ENCODE measurements at regions not wholly inside any gene's neighbourhood (a gene's known extent, or its start where the extent isn't known, plus 50 kb on each side); places are given as distances from the start of the nearest gene placed in this dataset.
A peak's percentile ranks its signal among the peaks of the same experiment; 100 is the strongest.
"Not testable (repeated sequence)": the region's sequence is repeated elsewhere in the genome, so short reads cannot be mapped to it uniquely, and the experiment has no call there.

- no peak overlapping the region for H3K4me3 ChIP-seq
- DNase-seq = no peak
- TF ChIP-seq, protein P1, sequence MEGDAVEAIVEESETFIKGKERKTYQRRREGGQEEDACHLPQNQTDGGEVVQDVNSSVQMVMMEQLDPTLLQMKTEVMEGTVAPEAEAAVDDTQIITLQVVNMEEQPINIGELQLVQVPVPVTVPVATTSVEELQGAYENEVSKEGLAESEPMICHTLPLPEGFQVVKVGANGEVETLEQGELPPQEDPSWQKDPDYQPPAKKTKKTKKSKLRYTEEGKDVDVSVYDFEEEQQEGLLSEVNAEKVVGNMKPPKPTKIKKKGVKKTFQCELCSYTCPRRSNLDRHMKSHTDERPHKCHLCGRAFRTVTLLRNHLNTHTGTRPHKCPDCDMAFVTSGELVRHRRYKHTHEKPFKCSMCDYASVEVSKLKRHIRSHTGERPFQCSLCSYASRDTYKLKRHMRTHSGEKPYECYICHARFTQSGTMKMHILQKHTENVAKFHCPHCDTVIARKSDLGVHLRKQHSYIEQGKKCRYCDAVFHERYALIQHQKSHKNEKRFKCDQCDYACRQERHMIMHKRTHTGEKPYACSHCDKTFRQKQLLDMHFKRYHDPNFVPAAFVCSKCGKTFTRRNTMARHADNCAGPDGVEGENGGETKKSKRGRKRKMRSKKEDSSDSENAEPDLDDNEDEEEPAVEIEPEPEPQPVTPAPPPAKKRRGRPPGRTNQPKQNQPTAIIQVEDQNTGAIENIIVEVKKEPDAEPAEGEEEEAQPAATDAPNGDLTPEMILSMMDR (IDR thresholded peaks at IDR 0.05) = no peak
- no peaks in the 10 kb centered on the region for H3K9me3 ChIP-seq
- ATAC-seq = no peak
- no peaks in the 10 kb centered on the region for H3K36me3 ChIP-seq
- H3K27me3 ChIP-seq = no peaks in the 10 kb centered on the region
- intact Hi-C loops (cut with DNase I) = no loop called here
- no peaks in the 10 kb centered on the region for H3K4me1 ChIP-seq
- no peak overlapping the region for H3K27ac ChIP-seq
These were observed 859.9 kb upstream of the ATXN7L3B start for GRCh38 chr12:73677520-73678291.

DNA sequence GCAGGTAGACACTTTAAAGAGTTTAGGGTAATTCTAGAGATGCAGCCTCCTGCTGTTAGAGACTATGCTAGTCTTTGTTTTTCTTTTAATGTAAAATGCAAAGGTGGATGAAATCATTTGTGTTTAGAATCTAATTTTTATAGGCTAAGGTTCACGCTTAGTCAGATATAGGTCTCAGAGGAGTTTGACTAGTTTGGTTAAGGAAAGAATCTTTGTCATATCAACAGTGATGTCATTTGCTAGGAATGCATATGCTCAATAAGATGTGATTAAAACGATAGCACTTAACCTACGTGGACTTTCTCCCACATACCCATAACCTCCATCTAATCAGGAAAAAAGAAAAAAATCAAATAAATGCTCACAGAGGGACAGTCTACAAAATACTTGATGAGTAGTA is 859.3 kb upstream of the ATXN7L3B start:
- Histone ChIP-seq H3K27me3 (no peaks in the 10 kb centered on the region), H3K27ac (no peak overlapping the region), H3K36me3 (no peaks in the 10 kb centered on the region), H3K4me3 (no peak overlapping the region), H3K4me1 (no peaks in the 10 kb centered on the region), H3K9me3 (no peaks in the 10 kb centered on the region)
- no peak for ATAC-seq
- intact Hi-C loops (cut with DNase I) = no loop called here
- TF ChIP-seq, protein P1 (IDR thresholded peaks at IDR 0.05) = no peak
- no peak for DNase-seq

DNA sequence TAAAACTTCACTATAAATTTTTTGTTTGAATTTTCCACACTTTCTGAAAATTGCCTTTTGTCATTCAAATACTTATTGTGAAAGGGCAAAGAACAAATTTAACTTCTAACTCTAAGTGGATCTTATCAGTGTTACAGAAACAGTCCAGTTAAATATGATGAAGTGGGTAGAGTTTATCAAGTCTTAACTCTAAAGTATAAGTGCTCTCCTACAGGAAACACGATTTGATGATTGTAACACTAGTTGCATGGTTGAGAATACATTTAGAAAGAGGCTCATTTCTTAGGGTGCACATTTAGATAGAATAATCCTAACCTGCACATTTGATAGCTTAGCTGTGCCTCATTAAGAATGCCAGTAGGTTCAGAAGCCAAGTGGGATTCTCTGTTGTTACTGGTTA is 838.3 kb upstream of the ATXN7L3B start:
- H3K27me3 ChIP-seq = no peaks in the 10 kb centered on the region
- intact Hi-C loops (cut with DNase I) = no loop called here
- no peak overlapping the region for H3K4me3 ChIP-seq
- H3K27ac ChIP-seq = no peak overlapping the region
- H3K36me3 ChIP-seq = no peaks in the 10 kb centered on the region
- peak in 1 of 4 donors; percentile 0 for DNase-seq
- ATAC-seq = peak; percentile 77
- H3K9me3 ChIP-seq = peaks cover 0 to 12% of the 10 kb centered on the region in 2 donors
- TF ChIP-seq, protein P1 (IDR thresholded peaks at IDR 0.05) = no peak
- no peaks in the 10 kb centered on the region for H3K4me1 ChIP-seq

DNA sequence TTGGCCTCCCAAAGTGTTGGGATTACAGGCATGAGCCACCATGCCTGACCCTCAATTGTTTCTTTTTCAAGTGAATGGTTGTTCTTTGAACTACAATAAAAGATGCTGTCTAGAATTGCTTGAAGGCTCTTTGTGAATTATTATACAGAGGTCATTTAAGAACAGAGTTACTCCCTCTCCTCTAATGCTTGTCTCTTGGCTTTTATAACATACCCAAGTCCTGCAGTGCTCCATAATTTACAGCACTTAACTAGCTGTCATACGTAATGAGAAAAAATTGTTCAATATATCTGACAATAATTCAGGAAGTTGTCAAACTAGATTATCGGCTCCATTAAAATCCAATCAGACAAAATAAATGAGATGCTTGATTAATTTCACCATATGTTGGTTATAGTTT is 823.0 kb upstream of the ATXN7L3B start:
- no peaks in the 10 kb centered on the region for H3K9me3 ChIP-seq
- TF ChIP-seq, protein P1 (IDR thresholded peaks at IDR 0.05) = no peak
- H3K36me3 ChIP-seq = no peaks in the 10 kb centered on the region
- no peaks in the 10 kb centered on the region for H3K4me1 ChIP-seq
- H3K27me3 ChIP-seq = no peaks in the 10 kb centered on the region
- H3K27ac ChIP-seq = no peak overlapping the region
- intact Hi-C loops (cut with DNase I) = no loop called here
- no peak for DNase-seq
- H3K4me3 ChIP-seq = no peak overlapping the region
- no peak for ATAC-seq

- H3K4me3 ChIP-seq; H3K36me3 ChIP-seq; intact Hi-C loops (cut with DNase I); DNase-seq; H3K9me3 ChIP-seq; H3K27ac ChIP-seq; H3K27me3 ChIP-seq; ATAC-seq; H3K4me1 ChIP-seq: not testable (repeated sequence)
These were observed 821.5 kb upstream of the ATXN7L3B start for GRCh38 chr12:73716143-73716542.

DNA sequence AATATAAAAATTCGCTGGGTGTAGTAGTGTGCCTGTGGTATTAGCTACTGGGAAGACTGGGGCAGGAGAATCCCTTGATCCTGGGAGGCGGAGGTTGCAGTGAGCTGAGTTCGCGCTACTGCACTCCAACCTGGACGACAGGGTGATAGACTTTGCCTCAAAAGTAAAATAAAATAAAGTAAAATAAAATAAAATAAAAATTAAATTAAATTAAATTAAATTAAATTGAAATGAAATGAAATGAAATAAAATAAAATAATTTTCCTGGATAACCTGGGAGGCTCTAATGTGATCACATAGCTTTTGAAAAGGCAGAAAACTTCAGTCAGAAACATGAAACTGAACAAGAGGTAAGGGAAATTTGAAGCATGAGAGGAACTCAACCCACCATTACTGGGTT is 818.4 kb upstream of the ATXN7L3B start:
- DNase-seq (no peak), ATAC-seq (no peak)
- Histone ChIP-seq H3K4me3 (no peak overlapping the region), H3K27ac (no peak overlapping the region), H3K36me3 (no peaks in the 10 kb centered on the region), H3K9me3 (no peaks in the 10 kb centered on the region), H3K4me1 (no peaks in the 10 kb centered on the region), H3K27me3 (no peaks in the 10 kb centered on the region)
- TF ChIP-seq, protein P1 (IDR thresholded peaks at IDR 0.05) = no peak
- intact Hi-C loops (cut with DNase I) = no loop called here
